BLaER1 (cell line): ENCODE measurements at regions not wholly inside any gene's neighbourhood (a gene's known extent, or its start where the extent isn't known, plus 50 kb on each side); places are given as distances from the start of the nearest gene placed in this dataset.
A peak's percentile ranks its signal among the peaks of the same experiment; 100 is the strongest.

ENCODE experiments used
- H3K27ac ChIP-seq: shearing (Covaris generic); formaldehyde crosslinking; 2 replicates; pipeline ENCODE4 v1.8.1; 2022
- H3K27me3 ChIP-seq: shearing (Covaris generic); formaldehyde crosslinking; 2 replicates; pipeline ENCODE4 v1.8.1; 2022
- H3K36me3 ChIP-seq: shearing (Covaris generic); formaldehyde crosslinking; 2 replicates; pipeline ENCODE4 v1.8.1; 2022
- H3K4me1 ChIP-seq: shearing (Covaris generic); formaldehyde crosslinking; 2 replicates; pipeline ENCODE4 v1.8.1; 2022
- H3K4me2 ChIP-seq: shearing (Covaris generic); formaldehyde crosslinking; 2 replicates; pipeline ENCODE4 v1.8.1; 2022
- H3K4me3 ChIP-seq: shearing (Covaris generic); formaldehyde crosslinking; 2 replicates; pipeline ENCODE4 v1.8.1; 2022
- H3K9ac ChIP-seq: shearing (Covaris generic); formaldehyde crosslinking; 2 replicates; pipeline ENCODE4 v1.8.1; 2022
- H3K9me3 ChIP-seq: shearing (Covaris generic); formaldehyde crosslinking; 2 replicates; pipeline ENCODE4 v1.8.1; 2022
- H4K20me1 ChIP-seq: shearing (Covaris generic); formaldehyde crosslinking; 2 replicates; pipeline ENCODE4 v1.8.1; 2022
- Cebpa-rat ChIP-seq: shearing (Covaris generic); IDR thresholded peaks from 2 replicates; pipeline ENCODE4 v1.8.1; 2022

DNA sequence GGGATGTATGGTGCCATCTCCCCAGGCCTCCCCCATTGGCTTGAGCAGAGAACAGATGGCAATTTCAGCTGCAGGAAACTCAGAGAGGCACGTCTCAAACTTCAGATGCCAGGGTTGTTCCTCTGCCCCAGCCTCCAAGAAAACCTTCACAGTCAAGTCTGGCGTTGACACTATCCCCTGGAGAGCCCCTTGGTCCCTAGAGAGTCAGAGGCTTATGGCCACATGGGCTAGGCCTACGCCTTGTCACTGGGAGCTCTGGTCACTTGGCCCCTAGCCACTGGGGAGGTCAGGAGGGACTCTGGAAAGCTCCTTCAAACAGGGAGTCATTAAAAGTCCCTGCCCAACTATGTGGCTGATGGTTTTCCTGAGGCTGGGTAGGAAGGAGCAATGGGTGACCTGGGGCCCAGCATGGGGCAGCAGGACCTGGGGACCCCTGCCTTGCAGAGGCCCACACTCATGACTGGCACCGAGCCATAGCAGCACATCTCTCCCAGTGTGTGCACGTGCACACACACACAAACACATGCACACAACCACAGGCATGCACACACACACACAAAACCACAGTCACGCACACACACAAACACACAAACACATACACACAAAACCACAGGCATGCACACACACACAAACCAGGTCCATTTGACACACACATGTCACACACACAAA, 144.2 kb downstream of the GADD45G start:
- Histone ChIP-seq H3K4me3 (no peak overlapping the region), H3K27ac (peak overlapping the region; percentile 85), H3K4me2 (peak overlapping the region; percentile 87), H3K27me3 (no peaks in the 10 kb centered on the region), H4K20me1 (no peaks in the 10 kb centered on the region), H3K9ac (peak overlapping the region; percentile 48; the same call in 1 of the 2 replicates), H3K9me3 (no peaks in the 10 kb centered on the region), H3K4me1 (peaks cover 92% of the 10 kb centered on the region), H3K36me3 (no peaks in the 10 kb centered on the region)
- no peak for TF ChIP-seq Cebpa-rat

DNA sequence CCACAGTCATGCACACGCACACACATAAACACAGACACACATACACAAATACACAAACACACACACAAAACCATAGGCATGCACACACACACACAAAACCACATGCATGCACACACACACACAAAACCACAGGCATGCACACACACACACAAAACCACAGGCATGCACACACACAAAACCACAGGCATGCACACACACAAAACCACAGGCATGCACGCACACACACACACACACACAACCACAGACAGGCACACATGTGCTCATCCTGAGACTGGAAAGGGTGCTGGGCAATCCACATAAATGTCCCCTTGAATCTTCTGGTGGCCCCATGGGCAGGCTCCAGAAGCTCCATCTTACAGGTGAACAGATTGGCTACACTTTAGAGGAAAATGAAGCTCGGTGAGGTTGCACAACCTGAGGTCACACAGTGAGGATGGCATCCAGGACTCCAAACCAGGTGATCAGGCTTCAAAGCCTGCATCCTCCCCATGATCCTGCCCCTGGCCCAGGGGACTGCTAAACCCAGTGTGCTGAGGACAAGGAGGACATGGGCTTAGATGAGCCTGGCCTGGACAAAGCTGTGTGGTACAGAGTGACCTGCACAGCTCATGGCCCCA, 144.8 kb downstream of the GADD45G start:
- Histone ChIP-seq H3K27me3 (no peaks in the 10 kb centered on the region), H3K4me2 (peak overlapping the region; percentile 87), H3K9me3 (no peaks in the 10 kb centered on the region), H4K20me1 (no peaks in the 10 kb centered on the region), H3K36me3 (no peaks in the 10 kb centered on the region), H3K4me3 (no peak overlapping the region), H3K4me1 (peaks cover 92% of the 10 kb centered on the region), H3K27ac (peak overlapping the region; percentile 85; the same call in 1 of the 2 replicates), H3K9ac (no peak overlapping the region)
- TF ChIP-seq Cebpa-rat: 0 out of 2 replicates have a peak, but pooled peaks have one; percentile 15

GRCh38 chr9:89750117-89750791, 145.4 kb downstream of the GADD45G start:
- 0 out of 2 replicates have a peak, but pooled peaks have one; percentile 2 for TF ChIP-seq Cebpa-rat
- Histone ChIP-seq H4K20me1 (no peaks in the 10 kb centered on the region), H3K9me3 (no peaks in the 10 kb centered on the region), H3K4me1 (peaks cover 92% of the 10 kb centered on the region), H3K36me3 (no peaks in the 10 kb centered on the region), H3K4me2 (peak overlapping the region; percentile 87), H3K9ac (peak overlapping the region; percentile 30; the same call in 1 of the 2 replicates), H3K27me3 (no peaks in the 10 kb centered on the region), H3K4me3 (no peak overlapping the region), H3K27ac (peak overlapping the region; percentile 68)

DNA sequence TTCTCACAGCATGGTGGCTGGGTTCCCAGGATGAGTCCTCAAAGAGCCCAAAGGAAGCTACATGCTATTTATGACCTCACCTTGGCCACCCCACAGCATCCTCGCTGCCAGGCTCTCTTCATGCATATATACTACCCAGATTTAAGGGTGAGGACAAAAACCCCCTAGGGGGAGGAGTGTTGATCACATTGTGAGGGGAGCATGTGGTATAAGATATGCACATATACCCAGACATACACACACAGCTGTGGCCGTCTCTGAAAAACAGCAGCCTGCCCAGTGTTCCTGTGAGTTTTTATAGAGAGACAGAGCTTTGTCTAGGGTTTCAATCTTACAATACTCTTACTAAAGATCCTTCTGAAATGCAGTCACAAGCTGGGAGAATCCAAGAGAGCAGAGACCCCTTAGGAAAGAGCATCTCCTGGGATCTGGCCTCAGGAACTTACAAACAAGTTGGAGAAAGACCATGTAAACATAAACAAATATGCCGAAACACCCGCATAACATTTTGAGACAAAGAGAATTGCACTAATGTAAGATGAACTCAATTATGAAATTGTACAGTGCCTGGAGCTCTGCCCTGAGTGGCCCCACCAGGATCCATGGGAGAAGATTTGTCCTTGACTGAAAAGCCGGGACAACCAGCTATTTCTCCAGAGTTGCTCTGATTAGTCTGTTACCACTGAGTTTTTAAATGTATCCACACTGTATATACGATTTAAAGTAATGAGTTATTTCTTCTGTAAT, 146.4 kb downstream of the GADD45G start:
- Histone ChIP-seq H3K9me3 (no peaks in the 10 kb centered on the region), H3K27ac (peak overlapping the region; percentile 68), H3K4me1 (peaks cover 92% of the 10 kb centered on the region), H3K4me2 (peak overlapping the region; percentile 87), H3K36me3 (no peaks in the 10 kb centered on the region), H3K27me3 (no peaks in the 10 kb centered on the region), H3K4me3 (no peak overlapping the region), H3K9ac (no peak overlapping the region), H4K20me1 (no peaks in the 10 kb centered on the region)
- no peak for TF ChIP-seq Cebpa-rat

GRCh38 chr9:89752154-89752553, 147.3 kb downstream of the GADD45G start:
- Histone ChIP-seq H3K4me1 (peaks cover 92% of the 10 kb centered on the region), H3K4me2 (no peak overlapping the region)
- no peak for TF ChIP-seq Cebpa-rat

DNA sequence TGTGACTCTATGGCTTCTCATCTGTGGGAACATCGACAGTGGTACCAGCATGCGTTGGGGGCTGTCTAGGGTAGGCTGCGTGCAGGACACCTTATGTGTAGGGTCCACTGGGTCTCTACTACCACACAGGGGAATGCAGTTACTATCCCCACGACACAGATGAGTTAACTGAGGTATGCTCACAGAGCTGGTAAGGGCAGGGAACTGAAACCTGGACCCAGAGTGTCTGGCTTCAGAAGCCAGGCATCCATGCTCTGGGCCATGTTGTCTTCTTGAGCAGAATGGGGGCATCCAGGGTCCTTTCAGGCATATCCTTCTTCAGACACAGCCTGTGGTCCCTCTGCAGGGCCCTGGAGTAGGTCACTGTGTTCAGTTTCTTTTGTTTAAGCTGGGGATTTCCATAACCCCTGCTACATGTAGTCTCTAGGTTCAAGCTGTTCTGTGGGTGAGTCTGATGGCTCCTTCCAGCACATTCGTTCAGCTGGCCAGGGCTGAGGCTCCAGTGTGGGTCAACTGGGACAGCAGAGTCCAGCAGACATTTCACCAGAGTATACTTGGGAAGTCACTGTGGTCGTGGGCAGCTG, 148.8 kb downstream of the GADD45G start:
- H3K4me1 ChIP-seq: peaks cover 92% of the 10 kb centered on the region
- no peak overlapping the region for H3K27ac ChIP-seq
- TF ChIP-seq Cebpa-rat: no peak
- H3K9ac ChIP-seq: no peak overlapping the region
- no peaks in the 10 kb centered on the region for H3K27me3 ChIP-seq
- H3K4me2 ChIP-seq: peak overlapping the region; percentile 3; the same call in 1 of the 2 replicates
- H4K20me1 ChIP-seq: no peaks in the 10 kb centered on the region
- H3K36me3 ChIP-seq: no peaks in the 10 kb centered on the region
- H3K4me3 ChIP-seq: no peak overlapping the region
- H3K9me3 ChIP-seq: no peaks in the 10 kb centered on the region

More at GRCh38 chr9:89752154-89752553, 147.3 kb downstream of the GADD45G start:
- no peak overlapping the region for H3K4me3 ChIP-seq
- no peaks in the 10 kb centered on the region for H3K9me3 ChIP-seq
- no peak overlapping the region for H3K9ac ChIP-seq
- H4K20me1 ChIP-seq: no peaks in the 10 kb centered on the region
- H3K36me3 ChIP-seq: no peaks in the 10 kb centered on the region
- no peak overlapping the region for H3K27ac ChIP-seq
- H3K27me3 ChIP-seq: no peaks in the 10 kb centered on the region

DNA sequence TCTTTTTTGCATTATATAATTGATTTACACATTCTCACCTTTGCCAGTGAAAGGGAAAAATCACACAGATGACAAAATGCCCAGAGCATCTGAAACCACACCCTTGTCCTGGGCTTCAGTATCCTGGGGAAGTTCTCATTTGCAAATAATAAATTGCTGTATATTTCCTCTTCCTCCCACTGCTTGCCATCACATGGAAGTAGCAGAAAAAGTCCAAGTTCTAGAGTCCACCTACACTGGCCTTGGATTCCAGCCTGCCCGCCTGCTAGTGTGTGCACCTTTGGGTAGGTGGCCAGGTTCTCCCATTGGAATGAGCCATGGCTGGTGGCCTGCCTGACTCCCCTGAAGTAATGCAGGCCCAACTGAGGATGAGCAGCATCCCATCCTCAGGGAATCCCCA, 149.4 kb downstream of the GADD45G start:
- Histone ChIP-seq H3K36me3 (no peaks in the 10 kb centered on the region), H3K27me3 (no peaks in the 10 kb centered on the region), H3K4me3 (no peak overlapping the region), H4K20me1 (no peaks in the 10 kb centered on the region), H3K27ac (no peak overlapping the region), H3K4me2 (peak overlapping the region; percentile 8; the same call in 1 of the 2 replicates), H3K4me1 (peaks cover 92% of the 10 kb centered on the region), H3K9me3 (no peaks in the 10 kb centered on the region), H3K9ac (no peak overlapping the region)
- TF ChIP-seq Cebpa-rat: no peak

- no peaks in the 10 kb centered on the region for H3K9me3 ChIP-seq
- H3K36me3 ChIP-seq: no peaks in the 10 kb centered on the region
- TF ChIP-seq Cebpa-rat: no peak
- H3K9ac ChIP-seq: no peak overlapping the region
- peaks cover 92% of the 10 kb centered on the region for H3K4me1 ChIP-seq
- H3K27ac ChIP-seq: peak overlapping the region; percentile 76; the same call in 1 of the 2 replicates
- peak overlapping the region; percentile 88 for H3K4me2 ChIP-seq
- H3K27me3 ChIP-seq: no peaks in the 10 kb centered on the region
- H3K4me3 ChIP-seq: no peak overlapping the region
- no peaks in the 10 kb centered on the region for H4K20me1 ChIP-seq
Observed at GRCh38 chr9:89755821-89756220, 151.0 kb downstream of the GADD45G start.

DNA sequence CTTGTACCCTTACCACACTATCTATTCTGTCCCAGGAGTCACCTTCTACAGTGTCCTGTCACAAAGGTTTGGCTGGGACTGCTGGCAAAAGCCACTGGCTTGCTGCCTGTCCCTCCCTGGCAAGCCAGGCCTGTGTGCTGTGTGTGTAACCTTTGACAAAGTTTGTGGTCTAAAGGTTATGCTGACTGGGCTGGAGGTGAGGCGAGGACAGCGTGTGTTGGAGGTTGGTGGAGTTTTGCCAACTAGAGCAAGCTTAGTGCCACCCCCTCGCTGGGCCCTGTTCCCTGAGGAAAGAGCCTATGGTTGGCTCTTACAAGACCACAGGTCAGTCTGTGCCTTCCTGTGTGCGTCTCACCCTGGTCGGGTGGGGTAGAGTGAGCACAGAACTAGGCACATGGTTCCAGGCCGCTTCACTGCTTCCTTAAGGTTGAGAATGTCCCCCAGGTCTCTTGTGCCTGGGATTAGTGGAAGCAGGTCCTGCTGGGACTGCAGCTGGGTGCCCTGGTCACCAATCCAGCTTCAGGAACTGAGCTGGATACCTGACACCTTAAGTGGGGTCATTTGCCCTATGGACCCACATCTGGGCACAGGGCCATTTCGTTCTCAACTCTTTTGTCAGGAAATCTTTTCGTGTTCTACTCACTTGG, 152.2 kb downstream of the GADD45G start:
- no peaks in the 10 kb centered on the region for H3K36me3 ChIP-seq
- H4K20me1 ChIP-seq: no peaks in the 10 kb centered on the region
- peak overlapping the region; percentile 2; the same call in 1 of the 2 replicates for H3K9ac ChIP-seq
- H3K27me3 ChIP-seq: no peaks in the 10 kb centered on the region
- H3K27ac ChIP-seq: peak overlapping the region; percentile 76
- peaks cover 92% of the 10 kb centered on the region for H3K4me1 ChIP-seq
- no peak overlapping the region for H3K4me3 ChIP-seq
- no peak for TF ChIP-seq Cebpa-rat
- peak overlapping the region; percentile 88 for H3K4me2 ChIP-seq
- 0 out of 2 replicates have a peak, but pooled peaks cover 4% of the 10 kb centered on the region for H3K9me3 ChIP-seq
